H9 (cell line): ENCODE measurements at regions not wholly inside any gene's neighbourhood (a gene's known extent, or its start where the extent isn't known, plus 50 kb on each side); places are given as distances from the start of the nearest gene placed in this dataset.

ENCODE experiments used
- DNase-seq: peaks from one replicate; pipeline ENCODE4 v3.0.0-alpha.2; 2017
- H2AFZ ChIP-seq: one replicate; pipeline ENCODE4 v1.6.1; 2013; ENCODE audit warnings: mild to moderate bottlenecking, low read length, control low read depth, moderate library complexity
- H2AK5ac ChIP-seq: 2 replicates; pipeline ENCODE4 v1.6.1; 2013; ENCODE audit warnings: low read length, control low read depth, mixed read lengths; ENCODE audit not compliant: insufficient read length
- H2BK120ac ChIP-seq: one replicate; pipeline ENCODE4 v1.6.1; 2013; ENCODE audit warnings: low read depth, mild to moderate bottlenecking, low read length, control low read depth, inconsistent platforms; ENCODE audit not compliant: poor library complexity, severe bottlenecking
- H2BK12ac ChIP-seq: 2 replicates; pipeline ENCODE4 v1.6.1; 2013; ENCODE audit warnings: low read length, control low read depth, mixed read lengths, low read depth; ENCODE audit not compliant: insufficient read length
- H2BK15ac ChIP-seq: 2 replicates; pipeline ENCODE4 v1.6.1; 2013; ENCODE audit warnings: low read depth, low read length, control low read depth
- H2BK20ac ChIP-seq: one replicate; pipeline ENCODE4 v1.6.1; 2013; ENCODE audit warnings: low read depth, mild to moderate bottlenecking, low read length, control low read depth, inconsistent platforms; ENCODE audit not compliant: poor library complexity, severe bottlenecking
- H2BK5ac ChIP-seq: 2 replicates; pipeline ENCODE4 v1.6.1; 2013; ENCODE audit warnings: low read length, control low read depth, mixed read lengths; ENCODE audit not compliant: insufficient read length
- H3K14ac ChIP-seq: 2 replicates; pipeline ENCODE4 v1.6.1; 2013; ENCODE audit warnings: low read length, control low read depth; ENCODE audit not compliant: insufficient read depth
- H3K18ac ChIP-seq: 2 replicates; pipeline ENCODE4 v1.6.1; 2013; ENCODE audit warnings: low read depth, mild to moderate bottlenecking, mixed read lengths, low read length, control low read depth; ENCODE audit not compliant: insufficient read length
- H3K23ac ChIP-seq: 2 replicates; pipeline ENCODE4 v1.6.1; 2013; ENCODE audit warnings: low read length, control low read depth, mixed read lengths, low read depth; ENCODE audit not compliant: insufficient read length
- H3K23me2 ChIP-seq: 2 replicates; pipeline ENCODE4 v1.6.1; 2013; ENCODE audit warnings: low read depth, mild to moderate bottlenecking, mixed read lengths, low read length, control low read depth; ENCODE audit not compliant: insufficient read length, poor library complexity, severe bottlenecking
- H3K27ac ChIP-seq: 2 replicates; pipeline ENCODE4 v1.5.1; 2013; ENCODE audit warnings: low read length, control low read depth, mixed read lengths, low read depth; ENCODE audit not compliant: insufficient read length
- H3K27me3 ChIP-seq: 2 replicates; pipeline ENCODE4 v1.6.1; 2013; ENCODE audit warnings: low read length, control low read depth, inconsistent platforms; ENCODE audit not compliant: insufficient read depth
- H3K4ac ChIP-seq: 2 replicates; pipeline ENCODE4 v1.6.1; 2013; ENCODE audit warnings: low read depth, mild to moderate bottlenecking, control low read depth, inconsistent platforms, low read length, moderate library complexity
- H3K4me1 ChIP-seq: 2 replicates; pipeline ENCODE4 v1.6.1; 2013; ENCODE audit warnings: low read length, control low read depth, inconsistent platforms; ENCODE audit not compliant: insufficient read depth
- H3K4me2 ChIP-seq: 2 replicates; pipeline ENCODE4 v1.6.1; 2013; ENCODE audit warnings: low read length, control low read depth, mixed read lengths; ENCODE audit not compliant: insufficient read length, insufficient read depth
- H3K56ac ChIP-seq: 2 replicates; pipeline ENCODE4 v1.6.1; 2013; ENCODE audit warnings: low read depth, mild to moderate bottlenecking, mixed read lengths, low read length, control low read depth; ENCODE audit not compliant: insufficient read length
- H3K79me1 ChIP-seq: 2 replicates; pipeline ENCODE4 v1.6.1; 2013; ENCODE audit warnings: low read depth, mild to moderate bottlenecking, moderate library complexity, low read length, control low read depth, inconsistent platforms; ENCODE audit not compliant: insufficient read depth, poor library complexity, severe bottlenecking
- H3K79me2 ChIP-seq: 2 replicates; pipeline ENCODE4 v1.6.1; 2013; ENCODE audit warnings: low read length, control low read depth, inconsistent platforms; ENCODE audit not compliant: insufficient read depth
- H3K9ac ChIP-seq: 2 replicates; pipeline ENCODE4 v1.6.1; 2013; ENCODE audit warnings: low read length, control low read depth, mixed read lengths; ENCODE audit not compliant: insufficient read length; ENCODE audit errors: extremely low read depth
- H3K9me3 ChIP-seq: one replicate; pipeline ENCODE4 v1.6.1; 2013; ENCODE audit warnings: low read depth, low read length, inconsistent platforms; ENCODE audit not compliant: control insufficient read depth
- H3T11ph ChIP-seq: one replicate; pipeline ENCODE4 v1.6.1; 2013; ENCODE audit warnings: mild to moderate bottlenecking, low read length, control low read depth, inconsistent platforms
- H4K20me1 ChIP-seq: one replicate; pipeline ENCODE4 v1.6.1; 2013; ENCODE audit not compliant: control insufficient read depth, insufficient read length, insufficient read depth
- H4K5ac ChIP-seq: 2 replicates; pipeline ENCODE4 v1.6.1; 2013; ENCODE audit warnings: low read depth, mild to moderate bottlenecking, mixed read lengths, low read length, control low read depth; ENCODE audit not compliant: insufficient read length
- H4K8ac ChIP-seq: replicated peaks from 2 replicates; pipeline ENCODE4 v1.6.1; 2013; ENCODE audit warnings: low read length, control low read depth, mixed read lengths, low read depth; ENCODE audit not compliant: insufficient read length
- H4K91ac ChIP-seq: 2 replicates; pipeline ENCODE4 v1.6.1; 2013; ENCODE audit warnings: low read depth, mild to moderate bottlenecking, moderate library complexity, mixed read lengths, low read length, control low read depth; ENCODE audit not compliant: insufficient read length
- H3K27ac Mint-ChIP-seq, 3 experiments: 2 replicates in 2 of 3; 3 replicates in 1 of 3; pipeline ENCODE4 v1.8.0; 2020 to 2021; ENCODE audit warnings: mixed read lengths in 3 of 3, mild to moderate bottlenecking in 1 of 3, moderate library complexity in 1 of 3
- H3K27me3 Mint-ChIP-seq: 2 replicates; pipeline ENCODE4 v1.8.0; 2021; ENCODE audit warnings: low read depth, mild to moderate bottlenecking, moderate library complexity, mixed read lengths
- H3K36me3 Mint-ChIP-seq, 3 experiments: 2 replicates in 2 of 3; 3 replicates in 1 of 3; pipeline ENCODE4 v1.8.0; 2020 to 2021; ENCODE audit warnings: low read depth in 3 of 3, mixed read lengths in 3 of 3; ENCODE audit not compliant: insufficient read depth in 1 of 3
- H3K4me1 Mint-ChIP-seq, 2 experiments: 2 replicates each; pipeline ENCODE4 v1.8.0; 2020; ENCODE audit warnings: mixed read lengths in 2 of 2
- H3K4me3 Mint-ChIP-seq, 2 experiments: 2 replicates in 1 of 2; 3 replicates in 1 of 2; pipeline ENCODE4 v1.8.0; 2020 to 2021; ENCODE audit warnings: mild to moderate bottlenecking in 2 of 2, mixed read lengths in 2 of 2, moderate library complexity in 1 of 2
- H3K9me3 Mint-ChIP-seq, 2 experiments: 2 replicates in 1 of 2; 3 replicates in 1 of 2; pipeline ENCODE4 v1.8.0; 2020; ENCODE audit warnings: mild to moderate bottlenecking in 2 of 2, mixed read lengths in 2 of 2, moderate library complexity in 1 of 2
- WGBS: extraction: QIAGEN DNeasy Blood & Tissue Kit; methylation state at CpG from one replicate; pipeline ENCODE4 v1.1.7; 2013; ENCODE audit warnings: missing lambda C conversion rate, low lambda C conversion rate, mixed read lengths; ENCODE audit not compliant: insufficient read length; ENCODE audit errors: extremely low coverage; 5-methylcytosine and 5-hydroxymethylcytosine counted together
- TF ChIP-seq, protein P1 (sequence below): fragments of 200-600 bp; sonication (generic); conservative IDR thresholded peaks from 3 replicates; pipeline ENCODE4 v1.8.0; 2021; ENCODE audit warnings: antibody characterized with exemption, mild to moderate bottlenecking

DNA sequence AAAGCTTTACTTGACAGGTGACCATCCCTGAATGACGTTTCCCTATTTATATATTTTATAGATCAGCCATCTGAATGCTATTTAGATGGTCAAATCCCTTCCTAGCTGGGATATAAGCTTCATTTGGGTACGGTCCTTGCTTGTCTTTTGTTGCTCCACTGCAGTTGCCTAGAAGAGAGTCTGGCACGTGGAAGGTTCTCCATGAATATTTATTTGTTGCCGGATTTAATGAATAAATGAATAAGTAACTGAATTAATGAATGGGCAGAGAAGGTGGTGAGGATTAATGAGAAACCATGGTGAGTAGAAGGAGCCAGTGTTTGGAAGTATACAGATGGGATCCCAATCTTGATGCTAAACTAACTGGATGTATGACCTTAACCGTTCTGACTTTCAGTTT is 222.1 kb downstream of the LPIN1 start:
- TF ChIP-seq, protein P1, sequence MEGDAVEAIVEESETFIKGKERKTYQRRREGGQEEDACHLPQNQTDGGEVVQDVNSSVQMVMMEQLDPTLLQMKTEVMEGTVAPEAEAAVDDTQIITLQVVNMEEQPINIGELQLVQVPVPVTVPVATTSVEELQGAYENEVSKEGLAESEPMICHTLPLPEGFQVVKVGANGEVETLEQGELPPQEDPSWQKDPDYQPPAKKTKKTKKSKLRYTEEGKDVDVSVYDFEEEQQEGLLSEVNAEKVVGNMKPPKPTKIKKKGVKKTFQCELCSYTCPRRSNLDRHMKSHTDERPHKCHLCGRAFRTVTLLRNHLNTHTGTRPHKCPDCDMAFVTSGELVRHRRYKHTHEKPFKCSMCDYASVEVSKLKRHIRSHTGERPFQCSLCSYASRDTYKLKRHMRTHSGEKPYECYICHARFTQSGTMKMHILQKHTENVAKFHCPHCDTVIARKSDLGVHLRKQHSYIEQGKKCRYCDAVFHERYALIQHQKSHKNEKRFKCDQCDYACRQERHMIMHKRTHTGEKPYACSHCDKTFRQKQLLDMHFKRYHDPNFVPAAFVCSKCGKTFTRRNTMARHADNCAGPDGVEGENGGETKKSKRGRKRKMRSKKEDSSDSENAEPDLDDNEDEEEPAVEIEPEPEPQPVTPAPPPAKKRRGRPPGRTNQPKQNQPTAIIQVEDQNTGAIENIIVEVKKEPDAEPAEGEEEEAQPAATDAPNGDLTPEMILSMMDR = no peak
- no peaks in the 10 kb centered on the region for H3K27me3 Mint-ChIP-seq

More for the DNA sequence above, 222.1 kb downstream of the LPIN1 start:
- no peak overlapping the region for H2AFZ ChIP-seq
- H3K14ac ChIP-seq = no peak overlapping the region
- H4K91ac ChIP-seq = no peak overlapping the region
- H3T11ph ChIP-seq = no peak overlapping the region
- H3K23me2 ChIP-seq = no peaks in the 10 kb centered on the region
- Mint-ChIP-seq H3K36me3 (peaks cover 0 to under 1% (median 0%) of the 10 kb centered on the region in 3 experiments; a peak in 4 of 7 replicates), H3K27ac (no peak overlapping the region), H3K4me1 (no peaks in the 10 kb centered on the region), H3K9me3 (peaks cover under 1 to 4% of the 10 kb centered on the region in 2 experiments; a peak in 4 of 5 replicates), H3K4me3 (no peak overlapping the region)
- H4K20me1 ChIP-seq = no peaks in the 10 kb centered on the region
- no peak overlapping the region for H4K5ac ChIP-seq
- H2BK20ac ChIP-seq = no peak overlapping the region
- H3K79me1 ChIP-seq = no peaks in the 10 kb centered on the region
- no peak overlapping the region for H3K18ac ChIP-seq
- no peaks in the 10 kb centered on the region for H3K27me3 ChIP-seq
- H3K79me2 ChIP-seq = no peaks in the 10 kb centered on the region
- WGBS = no CpG with 5 or more reads among the region's 5 CpGs
- no peaks in the 10 kb centered on the region for H3K4me1 ChIP-seq
- no peak overlapping the region for H3K27ac ChIP-seq
- no peak overlapping the region for H3K56ac ChIP-seq
- no peaks in the 10 kb centered on the region for H3K9me3 ChIP-seq
- H2BK120ac ChIP-seq = no peak overlapping the region
- no peak overlapping the region for H3K4ac ChIP-seq
- H2AK5ac ChIP-seq = no peak overlapping the region
- H4K8ac ChIP-seq = no peak overlapping the region
- no peak overlapping the region for H3K9ac ChIP-seq
- no peak for DNase-seq
- H2BK5ac ChIP-seq = no peak overlapping the region
- H2BK15ac ChIP-seq = no peak overlapping the region
- H2BK12ac ChIP-seq = no peak overlapping the region
- no peak overlapping the region for H3K23ac ChIP-seq
- H3K4me2 ChIP-seq = no peak overlapping the region
